ENCODE measurements at regions not wholly inside any gene's neighbourhood (a gene's known extent, or its start where the extent isn't known, plus 50 kb on each side); places are given as distances from the start of the nearest gene placed in this dataset.

DNA sequence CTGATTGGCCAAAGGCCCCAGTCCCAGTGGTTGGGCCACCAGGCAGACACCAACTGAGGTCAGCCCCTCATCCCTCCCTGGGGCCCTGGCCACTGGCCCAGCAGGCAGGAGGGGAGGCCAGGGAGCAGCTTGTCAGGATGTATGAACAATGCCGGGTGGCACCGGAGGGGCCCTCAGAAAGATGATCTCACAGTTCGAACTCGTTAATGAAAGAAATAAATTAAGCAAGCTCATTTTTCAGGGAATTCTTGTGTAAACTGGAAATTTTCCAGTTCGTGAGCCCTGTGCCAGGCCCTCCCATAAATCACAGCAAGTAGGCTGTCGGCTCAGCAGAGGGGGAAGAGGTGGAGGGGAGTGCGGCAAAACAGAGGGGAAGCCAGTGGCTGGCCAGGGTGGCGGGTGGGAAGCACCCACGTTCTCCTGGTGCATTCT lies 177.0 kb upstream of the VASH1 start:
- no peak for TF ChIP-seq CTCF (IDR thresholded peaks at IDR 0.05)
- no peak for TF ChIP-seq POLR2A (IDR thresholded peaks at IDR 0.05)

All from esophagus squamous epithelium (tissue), 4 donors.